A673 (cell line): ENCODE measurements at regions not wholly inside any gene's neighbourhood (a gene's known extent, or its start where the extent isn't known, plus 50 kb on each side); places are given as distances from the start of the nearest gene placed in this dataset.

Experiments
- BruUV-seq: library from RNA; stranded (reverse); fragments of 400-500 nt; replicated peaks from 2 replicates; lab custom pipeline; 2021; lab: Mats Ljungman, UMichigan
- CTCF ChIA-PET: fragments of 300-600 bp; sonication (Branson Sonifier 250); formaldehyde crosslinking; loops from one replicate; lab custom pipeline; 2022; ENCODE audit warnings: antibody characterized with exemption; lab: Charles Lee
- POLR2A ChIA-PET: fragments of 300-600 bp; sonication (Branson Sonifier 250); formaldehyde crosslinking; loops from one replicate; lab custom pipeline; 2022; ENCODE audit warnings: antibody characterized with exemption; ENCODE audit not compliant: low non-redundant PET; lab: Charles Lee
- DNase-seq: peaks from one replicate; pipeline ENCODE4 v3.0.0-alpha.2; 2015; ENCODE audit warnings: low spot score
- H3K27ac ChIP-seq: fragments of 200-600 bp; sonication (generic); 2 replicates; pipeline ENCODE4 v1.5.1; 2016; ENCODE audit warnings: mixed run types, low read depth, mild to moderate bottlenecking, mixed read lengths, antibody characterized with exemption, low read length; ENCODE audit not compliant: poor library complexity, severe bottlenecking
- H3K27me3 ChIP-seq: fragments of 200-600 bp; sonication (generic); replicated peaks from 2 replicates; pipeline ENCODE4 v1.6.1; 2017; ENCODE audit warnings: mixed run types, low read depth, mild to moderate bottlenecking, mixed read lengths, antibody characterized with exemption, low read length; ENCODE audit not compliant: insufficient read depth, poor library complexity
- H3K36me3 ChIP-seq: fragments of 200-600 bp; sonication (generic); 2 replicates; pipeline ENCODE4 v1.6.1; 2016; ENCODE audit warnings: mixed run types, mild to moderate bottlenecking, mixed read lengths, antibody characterized with exemption, low read length; ENCODE audit not compliant: insufficient read depth, poor library complexity, severe bottlenecking
- H3K4me1 ChIP-seq: fragments of 200-600 bp; sonication (generic); 2 replicates; pipeline ENCODE4 v1.6.1; 2017; ENCODE audit warnings: mixed run types, mild to moderate bottlenecking, mixed read lengths, antibody characterized with exemption, low read length; ENCODE audit not compliant: insufficient read depth, poor library complexity, severe bottlenecking
- H3K4me3 ChIP-seq: fragments of 200-600 bp; sonication (generic); 2 replicates; pipeline ENCODE4 v1.5.1; 2016; ENCODE audit warnings: low read depth, mixed run types, mild to moderate bottlenecking, mixed read lengths, low read length; ENCODE audit not compliant: poor library complexity, severe bottlenecking
- H3K9me3 ChIP-seq: fragments of 200-600 bp; sonication (generic); 2 replicates; pipeline ENCODE4 v1.6.1; 2016; ENCODE audit warnings: mixed run types, low read depth, mild to moderate bottlenecking, mixed read lengths, antibody characterized with exemption, low read length; ENCODE audit not compliant: poor library complexity, severe bottlenecking
- EZH2 ChIP-seq: fragments of 200-600 bp; sonication (generic); IDR thresholded peaks from 2 replicates; pipeline ENCODE4 v1.6.1; 2017; ENCODE audit warnings: borderline replicate concordance, low read depth, mild to moderate bottlenecking, mixed read lengths, antibody characterized with exemption, low read length; ENCODE audit not compliant: poor library complexity, severe bottlenecking
- intact Hi-C: fragments of 100-400 bp; cut with micrococcal nuclease; formaldehyde crosslinking; loops from one replicate; pipeline ENCODE4 v1.10.0; 2022; ENCODE audit not compliant: unreplicated experiment
- TF ChIP-seq, protein P1 (sequence below): fragments of 300-800, 200-600 bp; sonication (generic); conservative IDR thresholded peaks from 2 replicates; pipeline ENCODE4 v1.5.1; 2017; ENCODE audit warnings: low read depth, mild to moderate bottlenecking, antibody characterized with exemption, low read length, moderate library complexity, mixed read lengths

DNA sequence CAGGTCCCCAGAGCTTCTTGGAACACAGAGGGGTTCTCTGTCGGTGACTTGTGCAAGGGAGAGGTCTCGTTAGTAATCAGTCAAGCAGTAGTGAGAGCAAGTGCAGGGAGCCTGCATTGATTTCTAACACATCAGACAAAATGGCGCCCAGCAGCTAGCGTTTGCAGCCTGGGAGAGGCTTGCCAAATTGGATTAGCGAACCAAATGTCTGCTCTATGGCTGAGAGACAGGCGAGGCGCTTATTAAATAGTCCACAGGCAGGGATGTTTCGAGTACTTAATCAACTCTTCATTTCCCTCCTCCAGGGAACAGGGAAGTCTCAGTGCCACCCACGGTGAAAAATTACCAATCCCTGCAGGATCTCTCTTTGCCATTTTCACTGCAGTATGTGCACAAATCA, 131.4 kb upstream of the SHB start:
- POLR2A ChIA-PET = no interaction called here
- CTCF ChIA-PET = no interaction called here

DNA sequence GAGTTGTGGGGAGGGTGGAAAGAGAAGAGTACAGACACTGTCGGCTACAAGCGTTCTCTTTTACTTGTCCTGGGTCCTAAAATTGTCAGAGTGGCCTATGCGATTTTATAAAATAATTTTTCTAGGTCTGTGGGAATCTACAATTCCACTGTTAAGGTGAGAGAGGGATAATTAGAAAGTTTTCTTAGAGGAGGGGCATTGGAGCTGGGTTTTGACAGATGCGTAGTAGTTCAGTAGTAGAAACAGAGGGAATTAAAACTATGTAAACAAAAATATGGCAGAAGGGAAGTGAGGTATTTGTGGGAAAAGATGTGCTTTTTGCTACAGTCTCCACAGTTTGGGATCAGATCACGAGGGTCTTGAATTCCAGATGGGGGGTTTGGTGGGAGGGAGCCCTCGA, 129.1 kb upstream of the SHB start:
- Histone ChIP-seq H3K27ac (no peak overlapping the region), H3K27me3 (no peaks in the 10 kb centered on the region), H3K9me3 (no peaks in the 10 kb centered on the region), H3K4me1 (peaks cover 11% of the 10 kb centered on the region), H3K36me3 (no peaks in the 10 kb centered on the region), H3K4me3 (no peak overlapping the region)
- TF ChIP-seq EZH2 = no peak
- TF ChIP-seq, protein P1, sequence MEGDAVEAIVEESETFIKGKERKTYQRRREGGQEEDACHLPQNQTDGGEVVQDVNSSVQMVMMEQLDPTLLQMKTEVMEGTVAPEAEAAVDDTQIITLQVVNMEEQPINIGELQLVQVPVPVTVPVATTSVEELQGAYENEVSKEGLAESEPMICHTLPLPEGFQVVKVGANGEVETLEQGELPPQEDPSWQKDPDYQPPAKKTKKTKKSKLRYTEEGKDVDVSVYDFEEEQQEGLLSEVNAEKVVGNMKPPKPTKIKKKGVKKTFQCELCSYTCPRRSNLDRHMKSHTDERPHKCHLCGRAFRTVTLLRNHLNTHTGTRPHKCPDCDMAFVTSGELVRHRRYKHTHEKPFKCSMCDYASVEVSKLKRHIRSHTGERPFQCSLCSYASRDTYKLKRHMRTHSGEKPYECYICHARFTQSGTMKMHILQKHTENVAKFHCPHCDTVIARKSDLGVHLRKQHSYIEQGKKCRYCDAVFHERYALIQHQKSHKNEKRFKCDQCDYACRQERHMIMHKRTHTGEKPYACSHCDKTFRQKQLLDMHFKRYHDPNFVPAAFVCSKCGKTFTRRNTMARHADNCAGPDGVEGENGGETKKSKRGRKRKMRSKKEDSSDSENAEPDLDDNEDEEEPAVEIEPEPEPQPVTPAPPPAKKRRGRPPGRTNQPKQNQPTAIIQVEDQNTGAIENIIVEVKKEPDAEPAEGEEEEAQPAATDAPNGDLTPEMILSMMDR = no peak
- ChIA-PET CTCF (no interaction called here), POLR2A (no interaction called here)
- DNase-seq = no peak
- intact Hi-C loops = no loop called here
- no TSS peak for BruUV-seq

More for the DNA sequence above, 131.4 kb upstream of the SHB start:
- Histone ChIP-seq H3K9me3 (no peaks in the 10 kb centered on the region), H3K36me3 (no peaks in the 10 kb centered on the region), H3K27ac (peak overlapping the region; percentile 38), H3K4me3 (no peak overlapping the region), H3K27me3 (no peaks in the 10 kb centered on the region), H3K4me1 (peaks cover 11% of the 10 kb centered on the region)
- TF ChIP-seq, protein P1 = no peak
- no peak for TF ChIP-seq EZH2
- intact Hi-C loops = no loop called here
- DNase-seq = peak; percentile 90
- BruUV-seq = no TSS peak

DNA sequence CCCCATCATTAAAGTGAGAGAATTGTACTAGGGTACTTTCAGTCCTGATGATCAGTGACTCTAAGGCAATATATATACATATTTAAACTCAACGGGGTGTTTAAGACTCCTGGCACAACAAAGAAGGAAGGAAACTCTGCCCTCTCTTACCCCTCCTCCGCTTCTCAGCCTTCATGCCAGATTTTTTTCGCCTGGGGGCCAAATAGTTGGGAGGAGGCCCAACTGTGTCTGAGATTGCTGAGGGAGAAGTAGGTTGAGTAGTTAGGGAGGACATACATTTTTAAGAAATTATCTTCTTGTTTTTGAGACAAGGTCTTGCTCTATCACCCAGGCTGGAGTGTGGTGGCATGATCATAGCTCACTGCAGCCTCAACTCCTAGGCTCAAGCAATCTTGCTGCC, 127.7 kb upstream of the SHB start:
- Histone ChIP-seq H3K27ac (no peak overlapping the region), H3K36me3 (no peaks in the 10 kb centered on the region), H3K27me3 (no peaks in the 10 kb centered on the region), H3K4me3 (no peak overlapping the region), H3K9me3 (no peaks in the 10 kb centered on the region), H3K4me1 (peaks cover 11% of the 10 kb centered on the region)
- no peak for DNase-seq
- CTCF ChIA-PET = no interaction called here
- BruUV-seq = no TSS peak
- POLR2A ChIA-PET = no interaction called here
- no peak for TF ChIP-seq EZH2
- TF ChIP-seq, protein P1 = no peak
- intact Hi-C loops = no loop called here
